ENCODE measurements at regions not wholly inside any gene's neighbourhood (a gene's known extent, or its start where the extent isn't known, plus 50 kb on each side); places are given as distances from the start of the nearest gene placed in this dataset.
"Not testable (repeated sequence)": the region's sequence is repeated elsewhere in the genome, so short reads cannot be mapped to it uniquely, and the experiment has no call there.

DNA sequence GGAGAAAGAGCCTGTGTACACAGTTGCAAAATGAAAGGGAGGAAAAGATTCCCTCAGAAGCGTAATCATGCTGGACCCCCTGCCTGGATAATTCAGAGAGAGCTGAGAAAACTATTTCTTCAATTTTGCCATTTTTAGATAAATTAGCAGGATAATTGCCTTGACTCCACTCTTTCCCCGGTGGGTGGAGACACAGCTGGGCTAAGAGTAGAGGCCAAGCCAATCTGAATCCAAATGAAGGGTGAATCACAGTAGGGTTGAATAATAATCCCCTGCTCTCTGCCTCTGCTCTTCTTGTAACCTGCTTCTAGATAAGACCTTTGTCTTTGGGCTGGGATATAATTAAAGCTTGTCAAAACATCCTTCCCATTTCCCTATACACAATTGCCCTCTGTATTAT is 150.1 kb downstream of the CAPZA3 start:
- Histone ChIP-seq H3K36me3 (ENCODE audit: control insufficient read depth in 2 of 2, extremely low read depth in 1 of 2, insufficient read depth in 2 of 2, low read length in 2 of 2) (no peaks in the 10 kb centered on the region), H3K9me3 (replicated peaks; ENCODE audit: control insufficient read depth, insufficient read depth, low read length) (no peaks in the 10 kb centered on the region), H3K4me1 (ENCODE audit: control insufficient read depth, extremely low read depth, insufficient read depth, low read length) (no peaks in the 10 kb centered on the region), H3K9me1 (replicated peaks; ENCODE audit: control insufficient read depth, extremely low read depth, insufficient read depth, low read length) (no peaks in the 10 kb centered on the region), H3K27ac (ENCODE audit: insufficient read depth, low read depth, low read length) (no peak overlapping the region), H3K9ac (replicated peaks; ENCODE audit: extremely low read depth, insufficient read depth, low read length) (no peak overlapping the region), H3K79me2 (ENCODE audit: control insufficient read depth, insufficient read depth, low read length) (no peaks in the 10 kb centered on the region), H3K27me3 (ENCODE audit: control insufficient read depth in 2 of 2, insufficient read depth in 2 of 2, low read length in 2 of 2) (no peaks in the 10 kb centered on the region), H2AFZ (ENCODE audit: low read depth, low read length) (no peak overlapping the region), H3K4me3 (replicated peaks in 1 of 3; ENCODE audit: insufficient read depth in 1 of 3, low read depth in 1 of 3, low read length in 3 of 3) (no peak overlapping the region), H4K20me1 (replicated peaks; ENCODE audit: control insufficient read depth, extremely low read depth, insufficient read depth, low read length) (no peaks in the 10 kb centered on the region), H3K4me2 (ENCODE audit: insufficient read depth, low read length) (no peak overlapping the region)
- intact Hi-C loops (cut with micrococcal nuclease) = no loop called here
- dilution Hi-C loops (cut with MboI; ENCODE audit: extremely low pct_ligation_motif_present, low sequenced_read_pairs) = no loop called here
- DNase-seq (ENCODE audit: low read depth, low spot score) (no peak), FAIRE-seq (no peak)
- POLR2A ChIA-PET = no interaction called here
- no peak for TF ChIP-seq POLR2AphosphoS5 (IDR thresholded peaks at IDR 0.05; ENCODE audit: insufficient read depth, low read depth, low read length)
- TF ChIP-seq MYC (IDR thresholded peaks at IDR 0.05; ENCODE audit: low read depth, low read length) = no peak
- TF ChIP-seq, protein P1, sequence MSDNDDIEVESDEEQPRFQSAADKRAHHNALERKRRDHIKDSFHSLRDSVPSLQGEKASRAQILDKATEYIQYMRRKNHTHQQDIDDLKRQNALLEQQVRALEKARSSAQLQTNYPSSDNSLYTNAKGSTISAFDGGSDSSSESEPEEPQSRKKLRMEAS (IDR thresholded peaks at IDR 0.05; ENCODE audit: insufficient read depth, insufficient read length) = no peak
- TF ChIP-seq, protein P2, sequence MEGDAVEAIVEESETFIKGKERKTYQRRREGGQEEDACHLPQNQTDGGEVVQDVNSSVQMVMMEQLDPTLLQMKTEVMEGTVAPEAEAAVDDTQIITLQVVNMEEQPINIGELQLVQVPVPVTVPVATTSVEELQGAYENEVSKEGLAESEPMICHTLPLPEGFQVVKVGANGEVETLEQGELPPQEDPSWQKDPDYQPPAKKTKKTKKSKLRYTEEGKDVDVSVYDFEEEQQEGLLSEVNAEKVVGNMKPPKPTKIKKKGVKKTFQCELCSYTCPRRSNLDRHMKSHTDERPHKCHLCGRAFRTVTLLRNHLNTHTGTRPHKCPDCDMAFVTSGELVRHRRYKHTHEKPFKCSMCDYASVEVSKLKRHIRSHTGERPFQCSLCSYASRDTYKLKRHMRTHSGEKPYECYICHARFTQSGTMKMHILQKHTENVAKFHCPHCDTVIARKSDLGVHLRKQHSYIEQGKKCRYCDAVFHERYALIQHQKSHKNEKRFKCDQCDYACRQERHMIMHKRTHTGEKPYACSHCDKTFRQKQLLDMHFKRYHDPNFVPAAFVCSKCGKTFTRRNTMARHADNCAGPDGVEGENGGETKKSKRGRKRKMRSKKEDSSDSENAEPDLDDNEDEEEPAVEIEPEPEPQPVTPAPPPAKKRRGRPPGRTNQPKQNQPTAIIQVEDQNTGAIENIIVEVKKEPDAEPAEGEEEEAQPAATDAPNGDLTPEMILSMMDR (IDR thresholded peaks at IDR 0.05; ENCODE audit: extremely low read depth in 1 of 2, insufficient read depth in 1 of 2, low read depth in 1 of 2, low read length in 2 of 2) = no peak
- no peak for TF ChIP-seq EZH2 (IDR thresholded peaks at IDR 0.05; ENCODE audit: borderline replicate concordance, low read depth, low read length, severe bottlenecking)
- TF ChIP-seq GATA2 (IDR thresholded peaks at IDR 0.05; ENCODE audit: insufficient read depth, insufficient read length, low read depth, low read length) = no peak
- TF ChIP-seq POLR2A (IDR thresholded peaks at IDR 0.05; ENCODE audit: low read depth, low read length) = no peak
- TF ChIP-seq FOS (IDR thresholded peaks at IDR 0.05; ENCODE audit: borderline replicate concordance, insufficient read depth, low read length) = no peak
- no peak for TF ChIP-seq JUN (IDR thresholded peaks at IDR 0.05; ENCODE audit: borderline replicate concordance, insufficient read depth, insufficient read length, low read depth)
- BruUV-seq (replicated peaks) = no TSS peak
- CTCF ChIA-PET = no interaction called here

DNA sequence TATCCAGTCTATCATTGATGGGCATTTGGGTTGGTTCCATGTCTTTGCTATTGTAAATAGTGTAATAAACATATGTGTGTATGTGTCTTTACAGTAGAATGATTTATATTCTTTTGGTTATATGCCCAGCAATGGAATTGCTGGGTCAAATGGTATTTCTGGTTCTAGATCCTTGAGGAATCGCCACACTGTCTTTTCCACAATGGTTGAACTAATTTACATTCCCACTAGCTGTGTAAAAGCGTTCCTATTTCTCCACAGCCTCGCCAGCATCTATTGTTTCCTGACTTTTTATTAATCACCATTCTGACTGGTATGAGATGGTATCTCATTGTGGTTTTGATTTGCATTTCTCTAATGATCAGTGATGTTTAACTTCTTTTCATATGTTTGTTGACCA is 152.7 kb downstream of the CAPZA3 start:
- H3K9me3 ChIP-seq (replicated peaks; ENCODE audit: control insufficient read depth, insufficient read depth, low read length); intact Hi-C loops (cut with micrococcal nuclease); BruUV-seq (replicated peaks); dilution Hi-C loops (cut with MboI; ENCODE audit: extremely low pct_ligation_motif_present, low sequenced_read_pairs); FAIRE-seq; H3K36me3 ChIP-seq (ENCODE audit: control insufficient read depth in 2 of 2, extremely low read depth in 1 of 2, insufficient read depth in 2 of 2, low read length in 2 of 2); H4K20me1 ChIP-seq (replicated peaks; ENCODE audit: control insufficient read depth, extremely low read depth, insufficient read depth, low read length); H3K4me1 ChIP-seq (ENCODE audit: control insufficient read depth, extremely low read depth, insufficient read depth, low read length); POLR2A ChIA-PET; H3K9me1 ChIP-seq (replicated peaks; ENCODE audit: control insufficient read depth, extremely low read depth, insufficient read depth, low read length); H3K4me2 ChIP-seq (ENCODE audit: insufficient read depth, low read length); DNase-seq (ENCODE audit: low read depth, low spot score); H3K79me2 ChIP-seq (ENCODE audit: control insufficient read depth, insufficient read depth, low read length); H2AFZ ChIP-seq (ENCODE audit: low read depth, low read length); H3K9ac ChIP-seq (replicated peaks; ENCODE audit: extremely low read depth, insufficient read depth, low read length); CTCF ChIA-PET; H3K4me3 ChIP-seq (replicated peaks in 1 of 3; ENCODE audit: insufficient read depth in 1 of 3, low read depth in 1 of 3, low read length in 3 of 3); H3K27ac ChIP-seq (ENCODE audit: insufficient read depth, low read depth, low read length); H3K27me3 ChIP-seq (ENCODE audit: control insufficient read depth in 2 of 2, insufficient read depth in 2 of 2, low read length in 2 of 2): not testable (repeated sequence)
